GM12878 (cell line): ENCODE measurements at regions not wholly inside any gene's neighbourhood (a gene's known extent, or its start where the extent isn't known, plus 50 kb on each side); places are given as distances from the start of the nearest gene placed in this dataset.

Experiments used
- ATAC-seq: fragments of 200-7000 bp; cut with Tn5 transposase; 3 replicates; pipeline ENCODE4 v1.9.1; 2020; ENCODE audit warnings: mild to moderate bottlenecking, moderate library complexity
- BruUV-seq: library from RNA; stranded (reverse); fragments of 400-500 nt; replicated peaks from 2 replicates; lab custom pipeline; 2021; lab: Mats Ljungman, UMichigan
- CTCF ChIA-PET: fragments of 300-600 bp; sonication (Branson Sonifier 250); formaldehyde crosslinking; extraction: SDS; loops from one replicate; lab custom pipeline; 2021; ENCODE audit warnings: inconsistent platforms; lab: Yijun Ruan, JAX
- POLR2A ChIA-PET: fragments of 350-600 bp; formaldehyde crosslinking; extraction: SDS; loops from one replicate; lab custom pipeline; 2021; ENCODE audit warnings: inconsistent platforms; lab: Charles Lee
- RAD21 ChIA-PET: fragments of 300-600 bp; sonication (Branson Sonifier 250); formaldehyde crosslinking; loops from one replicate; lab custom pipeline; 2023; ENCODE audit warnings: antibody characterized with exemption; ENCODE audit not compliant: unreplicated experiment; lab: Charles Lee
- SMC1A ChIA-PET: fragments of 300-600 bp; sonication (Branson Sonifier 250); formaldehyde crosslinking; loops from one replicate; lab custom pipeline; 2023; ENCODE audit not compliant: unreplicated experiment, uncharacterized antibody; lab: Charles Lee
- DNase-seq: peaks from one replicate; pipeline ENCODE4 v3.0.0-alpha.2; 2011; ENCODE audit warnings: low read depth, low spot score
- FAIRE-seq: peaks from 3 replicates; lab custom pipeline; 2011; peaks lifted over from hg19 to GRCh38; lab: Jason Lieb, UNC
- H2AFZ ChIP-seq: 2 replicates; pipeline ENCODE4 v1.6.0; 2011; ENCODE audit warnings: low read depth, low read length, control low read depth; ENCODE audit not compliant: control insufficient read depth
- H3K27ac ChIP-seq: 2 replicates; pipeline ENCODE4 v1.5.1; 2011; ENCODE audit warnings: control low read depth; ENCODE audit not compliant: control insufficient read depth, insufficient read depth
- H3K27me3 ChIP-seq, 2 experiments: replicated peaks in 1 of 2; 2 replicates each; pipeline versions ENCODE4 v1.6.0 to v1.6.1; 2011; ENCODE audit warnings: low read length in 1 of 2; ENCODE audit not compliant: control insufficient read depth in 2 of 2, insufficient read depth in 2 of 2
- H3K36me3 ChIP-seq, 2 experiments: 2 replicates each; pipeline ENCODE4 v1.5.1; 2011; ENCODE audit warnings: low read length in 1 of 2; ENCODE audit not compliant: control insufficient read depth in 2 of 2, insufficient read depth in 2 of 2
- H3K4me1 ChIP-seq: 2 replicates; pipeline ENCODE4 v1.6.1; 2011; ENCODE audit warnings: mild to moderate bottlenecking, low read length, moderate library complexity, mixed read lengths; ENCODE audit not compliant: control insufficient read depth, insufficient read depth
- H3K4me2 ChIP-seq: 2 replicates; pipeline ENCODE4 v1.6.0; 2011; ENCODE audit warnings: control low read depth; ENCODE audit not compliant: control insufficient read depth, insufficient read depth
- H3K4me3 ChIP-seq: fragments of 200-600 bp; sonication (generic); 2 replicates; pipeline ENCODE4 v1.5.1; 2016
- H3K79me2 ChIP-seq: 2 replicates; pipeline ENCODE4 v1.6.0; 2011; ENCODE audit warnings: low read length; ENCODE audit not compliant: control insufficient read depth, insufficient read depth
- H3K9ac ChIP-seq: 2 replicates; pipeline ENCODE4 v1.8.0; 2011; ENCODE audit warnings: low read length, control low read depth, mixed read lengths; ENCODE audit not compliant: control insufficient read depth, insufficient read depth
- H3K9me3 ChIP-seq: replicated peaks from 3 replicates; pipeline ENCODE4 v1.5.1; 2011; ENCODE audit warnings: mild to moderate bottlenecking, low read length; ENCODE audit not compliant: control insufficient read depth, insufficient read depth
- H4K20me1 ChIP-seq: 2 replicates; pipeline ENCODE4 v1.6.0; 2011; ENCODE audit not compliant: control insufficient read depth, insufficient read depth
- BACH1 ChIP-seq: fragments of 450-650 bp; IDR thresholded peaks from 2 replicates; pipeline ENCODE4 v1.6.1; 2017; ENCODE audit warnings: mild to moderate bottlenecking, borderline replicate concordance
- BCL11A ChIP-seq: IDR thresholded peaks from 2 replicates; pipeline ENCODE4 v1.6.1; 2011; ENCODE audit warnings: low read depth, low read length
- BCL3 ChIP-seq: IDR thresholded peaks from 2 replicates; pipeline ENCODE4 v1.6.1; 2011; ENCODE audit warnings: borderline replicate concordance, low read depth, mild to moderate bottlenecking, moderate library complexity, low read length; ENCODE audit not compliant: insufficient read depth, poor library complexity, severe bottlenecking
- EED ChIP-seq: sonication (generic); IDR thresholded peaks from 2 replicates; pipeline ENCODE4 v1.6.1; 2016; ENCODE audit warnings: antibody characterized with exemption, low read depth
- ESRRA ChIP-seq: IDR thresholded peaks from 2 replicates; pipeline ENCODE4 v1.6.1; 2012; ENCODE audit warnings: mild to moderate bottlenecking, low read length, improper control_type of control experiment
- FOS ChIP-seq: IDR thresholded peaks from 3 replicates; pipeline ENCODE4 v1.6.1; 2011; ENCODE audit warnings: borderline replicate concordance; ENCODE audit not compliant: insufficient read length; ENCODE audit errors: extremely low read depth
- IKZF1 ChIP-seq: fragments of 450-650 bp; conservative IDR thresholded peaks from 2 replicates; pipeline ENCODE4 v1.6.1; 2017; ENCODE audit warnings: antibody characterized with exemption, mild to moderate bottlenecking
- KAT2A ChIP-seq: conservative IDR thresholded peaks from 2 replicates; pipeline ENCODE4 v1.6.1; 2011; ENCODE audit warnings: low read depth, low read length; ENCODE audit not compliant: control insufficient read depth
- MLLT1 ChIP-seq: fragments of 450-650 bp; IDR thresholded peaks from 2 replicates; pipeline ENCODE4 v1.6.1; 2016; ENCODE audit warnings: mild to moderate bottlenecking
- MYC ChIP-seq: IDR thresholded peaks from 2 replicates; pipeline ENCODE4 v1.6.1; 2011; ENCODE audit warnings: mild to moderate bottlenecking, low read length, moderate library complexity, inconsistent platforms; ENCODE audit not compliant: insufficient read depth, insufficient replicate concordance, insufficient read length, severe bottlenecking
- RCOR1 ChIP-seq: conservative IDR thresholded peaks from 2 replicates; pipeline ENCODE4 v1.6.1; 2012; ENCODE audit warnings: low read depth, low read length, improper control_type of control experiment
- SIX5 ChIP-seq: IDR thresholded peaks from 2 replicates; pipeline ENCODE4 v1.6.1; 2011; ENCODE audit warnings: mild to moderate bottlenecking, low read depth, low read length, moderate library complexity; ENCODE audit not compliant: severe bottlenecking
- SMAD1 ChIP-seq: fragments of 450-650 bp; IDR thresholded peaks from 2 replicates; pipeline ENCODE4 v1.6.1; 2018; ENCODE audit warnings: mild to moderate bottlenecking, low read depth; ENCODE audit not compliant: partially characterized antibody
- SMC3 ChIP-seq: IDR thresholded peaks from 2 replicates; pipeline ENCODE4 v1.6.1; 2011; ENCODE audit warnings: low read length, improper control_type of control experiment, borderline replicate concordance
- SREBF2 ChIP-seq: IDR thresholded peaks from 2 replicates; pipeline ENCODE4 v1.6.1; 2012; ENCODE audit warnings: mild to moderate bottlenecking, low read length
- TCF7 ChIP-seq: IDR thresholded peaks from 2 replicates; pipeline ENCODE4 v1.6.1; 2014; ENCODE audit warnings: antibody characterized with exemption, borderline replicate concordance
- in situ Hi-C: fragments of 300-500 bp; cut with MboI; formaldehyde crosslinking; loops from 9 replicates; pipeline ENCODE4 v1.14.3; 2018; ENCODE audit warnings: mixed read lengths
- intact Hi-C: fragments of 100-400 bp; cut with micrococcal nuclease; formaldehyde crosslinking; loops from one replicate; pipeline ENCODE4 v1.14.2; 2022; ENCODE audit not compliant: unreplicated experiment

DNA sequence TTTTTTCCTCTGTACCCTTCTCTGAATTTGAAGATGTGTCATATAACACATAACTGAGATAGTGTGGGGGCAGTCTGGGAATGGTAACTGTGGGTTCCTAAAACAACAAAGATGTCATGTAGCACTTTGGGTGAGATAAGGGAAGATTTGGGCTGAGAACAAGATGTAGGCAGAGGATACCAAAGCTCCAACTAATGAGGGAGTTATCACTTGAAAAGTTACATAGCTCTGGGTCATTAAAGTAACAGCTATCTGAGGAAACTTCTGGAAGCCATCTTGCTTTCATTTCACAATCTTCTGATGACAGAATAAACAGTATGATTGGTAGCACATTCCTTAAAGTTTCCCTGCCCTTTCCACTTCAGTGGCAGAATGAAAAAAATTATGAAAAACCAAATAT lies 255.4 kb downstream of the TBX18 start (continued):
- TF ChIP-seq KAT2A (no peak), EED (no peak), SREBF2 (no peak)

- no peak for DNase-seq
- FAIRE-seq: no peak
- Histone ChIP-seq H3K4me1 (no peaks in the 10 kb centered on the region), H2AFZ (no peak overlapping the region), H3K4me2 (no peak overlapping the region), H3K27me3 (no peaks in the 10 kb centered on the region), H3K9ac (no peak overlapping the region), H3K79me2 (no peaks in the 10 kb centered on the region), H3K36me3 (no peaks in the 10 kb centered on the region), H3K9me3 (no peaks in the 10 kb centered on the region), H4K20me1 (no peaks in the 10 kb centered on the region), H3K27ac (no peak overlapping the region), H3K4me3 (no peak overlapping the region)
- ChIA-PET CTCF (interaction anchor here (0.6 kb wide), 1 partner anchor 913 kb away, joined by 3 read pairs; no protein-coding TSS in a partner anchor), POLR2A (interaction anchor here (0.7 kb wide), 1 partner anchor 20 kb away, joined by 3 read pairs; no protein-coding TSS in a partner anchor), SMC1A (interaction anchor here (0.9 kb wide), 1 partner anchor 9 kb away, joined by 3 read pairs; no protein-coding TSS in a partner anchor), RAD21 (no interaction called here)
- BruUV-seq: no TSS peak
- intact Hi-C loops: no loop called here
- TF ChIP-seq SMAD1: no peak
- TF ChIP-seq SIX5: no peak
- TF ChIP-seq FOS: no peak
- TF ChIP-seq MYC: no peak
- no peak for TF ChIP-seq BCL11A
- TF ChIP-seq TCF7: no peak
- no peak for TF ChIP-seq IKZF1
- no peak for TF ChIP-seq MLLT1
- TF ChIP-seq BCL3: no peak
- no peak for TF ChIP-seq SMC3
- TF ChIP-seq RCOR1: no peak
- no peak for TF ChIP-seq ESRRA
- TF ChIP-seq BACH1: no peak
- in situ Hi-C loops: no loop called here
- ATAC-seq: no peak
These were observed 256.1 kb downstream of the TBX18 start for GRCh38 chr6:84508334-84508733.
